ENCODE measurements at regions not wholly inside any gene's neighbourhood (a gene's known extent, or its start where the extent isn't known, plus 50 kb on each side); places are given as distances from the start of the nearest gene placed in this dataset.
"Not testable (repeated sequence)": the region's sequence is repeated elsewhere in the genome, so short reads cannot be mapped to it uniquely, and the experiment has no call there.

GRCh38 chrX:121655276-121655675 is 607.9 kb downstream of the GLUD2 start:
- CTCF ChIA-PET = no interaction called here
- TF ChIP-seq CTCF (IDR thresholded peaks at IDR 0.05) = no peak

GRCh38 chrX:121666171-121666570 is 618.8 kb downstream of the GLUD2 start:
- DNase-seq (no peak), ATAC-seq (ENCODE audit: poor library complexity) (no peak)
- no peaks in the 10 kb centered on the region for H3K9me3 Mint-ChIP-seq
- H3K4me1 ChIP-seq (ENCODE audit: insufficient read depth, low read length) = no peaks in the 10 kb centered on the region
- no peaks in the 10 kb centered on the region for H3K4me1 Mint-ChIP-seq (ENCODE audit: low read depth)
- H3K36me3 ChIP-seq (ENCODE audit: insufficient read depth, low read length) = no peaks in the 10 kb centered on the region
- no peaks in the 10 kb centered on the region for H3K9me3 ChIP-seq (ENCODE audit: control insufficient read depth in 1 of 2, insufficient read depth in 1 of 2, low read length in 2 of 2)
- TF ChIP-seq CTCF (IDR thresholded peaks at IDR 0.05) = no peak
- no peak overlapping the region for H3K4me3 ChIP-seq (ENCODE audit: low read length)
- ChIA-PET POLR2A (no interaction called here), CTCF (no interaction called here)
- H3K27me3 ChIP-seq (ENCODE audit: control insufficient read depth in 1 of 2, insufficient read depth in 2 of 2, low read length in 2 of 2) = no peaks in the 10 kb centered on the region
- H3K4me3 Mint-ChIP-seq = no peak overlapping the region
- H3K27me3 Mint-ChIP-seq = no peaks in the 10 kb centered on the region
- H3K27ac ChIP-seq (ENCODE audit: low read depth in 1 of 2, low read length in 2 of 2) = no peak overlapping the region
- H3K36me3 Mint-ChIP-seq (ENCODE audit: low read depth) = no peaks in the 10 kb centered on the region
- intact Hi-C loops (cut with DNase I, micrococcal nuclease) = no loop called here
- no peak overlapping the region for H3K27ac Mint-ChIP-seq

More at GRCh38 chrX:121655276-121655675, 607.9 kb downstream of the GLUD2 start:
- H3K36me3 Mint-ChIP-seq (ENCODE audit: low read depth) = no peaks in the 10 kb centered on the region
- H3K9me3 ChIP-seq (ENCODE audit: control insufficient read depth in 1 of 2, insufficient read depth in 1 of 2, low read length in 2 of 2) = no peaks in the 10 kb centered on the region
- H3K4me3 Mint-ChIP-seq = no peak overlapping the region
- intact Hi-C loops (cut with DNase I, micrococcal nuclease) = no loop called here
- no peak overlapping the region for H3K27ac ChIP-seq (ENCODE audit: low read depth in 1 of 2, low read length in 2 of 2)
- H3K9me3 Mint-ChIP-seq = no peaks in the 10 kb centered on the region
- no peaks in the 10 kb centered on the region for H3K27me3 Mint-ChIP-seq
- no peak overlapping the region for H3K27ac Mint-ChIP-seq
- no peaks in the 10 kb centered on the region for H3K27me3 ChIP-seq (ENCODE audit: control insufficient read depth in 1 of 2, insufficient read depth in 2 of 2, low read length in 2 of 2)
- H3K36me3 ChIP-seq (ENCODE audit: insufficient read depth, low read length) = no peaks in the 10 kb centered on the region
- H3K4me3 ChIP-seq (ENCODE audit: low read length) = no peak overlapping the region
- H3K4me1 ChIP-seq (ENCODE audit: insufficient read depth, low read length) = no peaks in the 10 kb centered on the region
- POLR2A ChIA-PET = no interaction called here
- no peaks in the 10 kb centered on the region for H3K4me1 Mint-ChIP-seq (ENCODE audit: low read depth)
- no peak for DNase-seq
- ATAC-seq (ENCODE audit: poor library complexity) = no peak

- Mint-ChIP-seq H3K27ac (no peak overlapping the region), H3K9me3 (peaks cover 5% of the 10 kb centered on the region), H3K36me3 (ENCODE audit: low read depth) (no peaks in the 10 kb centered on the region), H3K4me1 (ENCODE audit: low read depth) (no peaks in the 10 kb centered on the region), H3K27me3 (no peaks in the 10 kb centered on the region), H3K4me3 (no peak overlapping the region)
- no peak for ATAC-seq (ENCODE audit: poor library complexity)
- no peaks in the 10 kb centered on the region for H3K27me3 ChIP-seq (ENCODE audit: control insufficient read depth in 1 of 2, insufficient read depth in 2 of 2, low read length in 2 of 2)
- CTCF ChIA-PET = no interaction called here
- H3K9me3 ChIP-seq (ENCODE audit: control insufficient read depth in 1 of 2, insufficient read depth in 1 of 2, low read length in 2 of 2) = no peaks in the 10 kb centered on the region
- H3K27ac ChIP-seq (ENCODE audit: low read depth in 1 of 2, low read length in 2 of 2) = no peak overlapping the region
- no peak overlapping the region for H3K4me3 ChIP-seq (ENCODE audit: low read length)
- POLR2A ChIA-PET = no interaction called here
- H3K36me3 ChIP-seq (ENCODE audit: insufficient read depth, low read length) = no peaks in the 10 kb centered on the region
- intact Hi-C loops (cut with DNase I, micrococcal nuclease) = no loop called here
- TF ChIP-seq CTCF (IDR thresholded peaks at IDR 0.05) = no peak
- DNase-seq = no peak
- H3K4me1 ChIP-seq (ENCODE audit: insufficient read depth, low read length) = no peaks in the 10 kb centered on the region
These were observed 624.2 kb downstream of the GLUD2 start for GRCh38 chrX:121671649-121672048.

- H3K9me3 Mint-ChIP-seq; H3K27ac ChIP-seq (ENCODE audit: low read depth in 1 of 2, low read length in 2 of 2); intact Hi-C loops (cut with DNase I, micrococcal nuclease); H3K4me1 Mint-ChIP-seq (ENCODE audit: low read depth); CTCF ChIA-PET; DNase-seq; H3K9me3 ChIP-seq (ENCODE audit: control insufficient read depth in 1 of 2, insufficient read depth in 1 of 2, low read length in 2 of 2); H3K4me1 ChIP-seq (ENCODE audit: insufficient read depth, low read length); H3K4me3 ChIP-seq (ENCODE audit: low read length); H3K27me3 Mint-ChIP-seq; H3K4me3 Mint-ChIP-seq; ATAC-seq (ENCODE audit: poor library complexity); H3K27me3 ChIP-seq (ENCODE audit: control insufficient read depth in 1 of 2, insufficient read depth in 2 of 2, low read length in 2 of 2); H3K27ac Mint-ChIP-seq; H3K36me3 ChIP-seq (ENCODE audit: insufficient read depth, low read length); POLR2A ChIA-PET; H3K36me3 Mint-ChIP-seq (ENCODE audit: low read depth): not testable (repeated sequence)
These were observed 661.8 kb downstream of the GLUD2 start for GRCh38 chrX:121709236-121709635.
